AG08396 (cell line): ENCODE measurements at regions not wholly inside any gene's neighbourhood (a gene's known extent, or its start where the extent isn't known, plus 50 kb on each side); places are given as distances from the start of the nearest gene placed in this dataset.
"Not testable (repeated sequence)": the region's sequence is repeated elsewhere in the genome, so short reads cannot be mapped to it uniquely, and the experiment has no call there.

Experiments used
- DNase-seq: peaks from one replicate; pipeline ENCODE4 v3.0.0; 2012; ENCODE audit warnings: low spot score, mixed read lengths

DNA sequence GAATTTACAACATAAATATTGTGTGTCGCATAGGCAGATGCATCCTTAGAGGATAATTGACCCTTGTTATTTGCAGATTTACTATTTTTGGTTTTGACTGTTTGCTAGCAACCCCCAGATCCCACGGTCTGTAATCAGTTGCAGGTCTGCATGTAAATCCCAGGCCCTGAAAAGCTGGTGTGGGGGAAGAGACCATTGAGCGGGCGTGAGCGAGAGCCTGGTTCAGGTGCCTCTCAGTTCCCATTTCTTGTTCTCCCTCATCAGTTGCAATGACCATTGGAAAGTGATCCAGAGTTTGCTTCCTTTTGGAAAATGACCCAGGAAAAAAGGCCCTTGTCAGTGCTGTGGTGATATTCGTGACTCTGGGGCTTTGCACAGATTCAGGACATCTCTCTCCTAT, 238.9 kb downstream of the UACA start:
- no peak for DNase-seq

GRCh38 chr15:70523616-70524015, 239.7 kb downstream of the UACA start:
- no peak for DNase-seq

- no peak for DNase-seq
These were observed 240.2 kb downstream of the UACA start for GRCh38 chr15:70523192-70523591.

DNA sequence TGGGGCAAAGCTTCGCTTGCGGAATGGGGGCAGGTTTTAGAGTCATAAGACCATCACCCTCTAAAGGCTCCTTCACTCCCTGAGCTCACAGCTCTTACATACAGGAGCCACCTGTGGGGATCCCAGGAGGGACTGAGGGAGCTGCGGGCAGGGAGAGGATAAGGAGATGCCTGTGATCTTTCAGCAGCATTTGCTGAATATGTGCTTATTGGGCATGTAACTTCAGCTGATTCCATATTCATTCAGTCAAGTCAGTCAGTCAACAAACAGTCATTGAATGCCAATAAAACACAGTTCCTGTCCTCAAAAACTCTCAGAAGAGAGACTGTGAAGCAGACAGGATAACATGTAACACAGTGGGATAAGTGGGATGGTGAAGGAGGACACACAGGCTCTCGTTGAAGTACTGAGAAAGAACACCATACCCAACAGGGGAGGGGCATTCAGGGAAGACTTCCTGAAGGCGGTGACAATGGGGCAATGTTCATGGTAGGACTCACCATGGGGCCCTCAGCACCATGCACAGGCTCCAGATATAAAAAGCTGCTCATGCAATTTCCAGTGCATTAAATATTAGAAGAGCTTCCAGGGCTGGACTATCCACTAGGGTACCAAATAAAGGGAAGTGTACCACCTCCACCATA, 240.9 kb downstream of the UACA start:
- DNase-seq: no peak

GRCh38 chr15:70521576-70522322, 241.6 kb downstream of the UACA start:
- DNase-seq: no peak

GRCh38 chr15:70519616-70520015, 243.7 kb downstream of the UACA start:
- no peak for DNase-seq

GRCh38 chr15:70519004-70519365, 244.4 kb downstream of the UACA start:
- DNase-seq: no peak

GRCh38 chr15:70518201-70519003, 245.0 kb downstream of the UACA start:
- no peak for DNase-seq

DNA sequence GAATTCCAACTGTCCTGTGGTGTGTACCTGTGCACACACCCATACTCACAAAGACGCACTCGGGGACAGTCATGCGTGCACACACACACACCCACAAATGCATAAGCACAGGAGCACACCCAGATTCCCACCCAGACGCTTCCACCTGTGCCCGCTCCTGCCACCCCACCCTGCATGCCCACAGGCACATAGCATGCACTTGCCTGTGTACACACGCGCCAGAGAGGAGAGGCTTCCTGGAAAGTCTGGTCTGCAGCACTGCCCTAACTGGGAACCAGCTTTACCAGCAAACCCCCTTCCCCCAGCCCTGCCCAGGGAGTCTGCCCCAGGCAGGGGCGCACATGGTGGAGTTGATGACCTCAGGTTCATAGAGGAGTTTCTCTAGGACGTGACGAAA, 246.2 kb downstream of the UACA start:
- DNase-seq: no peak

GRCh38 chr15:70516408-70517193, 246.8 kb downstream of the UACA start:
- DNase-seq: no peak

- DNase-seq: no peak
These were observed 249.1 kb downstream of the UACA start for GRCh38 chr15:70514251-70514650.

DNA sequence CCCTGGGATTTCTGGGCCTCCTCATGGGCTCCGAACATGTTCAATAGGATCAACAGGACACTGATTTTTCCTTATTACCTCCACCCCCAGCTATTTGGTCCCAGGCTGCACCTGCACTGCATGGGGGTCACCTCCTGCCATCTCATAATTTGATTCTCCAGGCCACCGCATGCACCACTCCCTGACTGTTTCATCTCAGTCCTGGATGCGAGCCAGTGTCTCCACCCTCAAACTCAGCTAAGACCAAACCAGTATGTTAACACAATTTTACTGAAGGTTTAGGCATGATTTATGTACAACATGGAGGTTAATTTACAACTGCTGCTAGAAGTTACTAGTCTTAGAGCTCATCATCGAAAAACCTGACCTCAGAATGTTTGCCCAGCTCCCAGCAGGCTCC, 249.5 kb downstream of the UACA start:
- no peak for DNase-seq

- DNase-seq: peak; percentile 66
These were observed 250.5 kb downstream of the UACA start for GRCh38 chr15:70512772-70513362.

- DNase-seq: not testable (repeated sequence)
These were observed 251.3 kb downstream of the UACA start for GRCh38 chr15:70511972-70512587.

DNA sequence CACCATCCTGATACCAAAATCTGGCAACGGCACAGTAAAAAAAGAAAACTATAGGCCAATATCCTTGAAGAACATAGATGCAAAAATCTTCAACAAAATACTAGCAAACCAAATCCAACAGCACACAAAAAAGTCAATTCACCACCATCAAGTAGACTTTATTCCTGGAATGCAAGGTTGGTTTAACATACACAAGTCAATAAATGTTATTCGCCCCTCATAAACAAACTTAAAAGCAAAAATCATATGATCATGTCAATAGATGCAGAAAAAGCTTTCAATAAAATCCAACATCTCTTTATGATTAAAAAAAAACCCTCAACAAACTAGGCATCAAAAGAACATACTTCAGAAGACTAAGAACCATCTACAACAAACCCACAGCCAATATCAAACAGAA, 252.9 kb downstream of the UACA start:
- DNase-seq: no peak

- DNase-seq: no peak
These were observed 253.6 kb downstream of the UACA start for GRCh38 chr15:70509731-70510143.

DNA sequence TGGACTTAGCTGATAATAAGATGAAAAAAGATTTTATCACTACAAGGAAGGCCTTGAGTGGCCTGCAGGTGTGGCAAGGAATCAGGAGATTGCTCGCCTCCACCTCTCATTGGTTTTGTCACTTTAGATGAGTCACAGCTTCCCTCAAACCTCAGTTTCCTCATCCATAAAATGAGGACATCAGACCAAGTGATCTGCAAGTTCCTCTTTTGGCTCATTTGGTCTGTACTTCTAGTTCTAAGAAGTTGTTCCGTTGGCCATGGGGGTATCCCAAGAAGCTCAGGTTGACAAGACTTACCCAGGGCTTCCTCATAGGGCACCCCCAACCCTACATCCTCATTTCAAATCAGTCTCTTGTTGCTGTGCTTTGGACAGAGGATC, 254.1 kb downstream of the UACA start:
- DNase-seq: no peak

- peak; percentile 87 for DNase-seq
These were observed 254.6 kb downstream of the UACA start for GRCh38 chr15:70508561-70509281.

DNA sequence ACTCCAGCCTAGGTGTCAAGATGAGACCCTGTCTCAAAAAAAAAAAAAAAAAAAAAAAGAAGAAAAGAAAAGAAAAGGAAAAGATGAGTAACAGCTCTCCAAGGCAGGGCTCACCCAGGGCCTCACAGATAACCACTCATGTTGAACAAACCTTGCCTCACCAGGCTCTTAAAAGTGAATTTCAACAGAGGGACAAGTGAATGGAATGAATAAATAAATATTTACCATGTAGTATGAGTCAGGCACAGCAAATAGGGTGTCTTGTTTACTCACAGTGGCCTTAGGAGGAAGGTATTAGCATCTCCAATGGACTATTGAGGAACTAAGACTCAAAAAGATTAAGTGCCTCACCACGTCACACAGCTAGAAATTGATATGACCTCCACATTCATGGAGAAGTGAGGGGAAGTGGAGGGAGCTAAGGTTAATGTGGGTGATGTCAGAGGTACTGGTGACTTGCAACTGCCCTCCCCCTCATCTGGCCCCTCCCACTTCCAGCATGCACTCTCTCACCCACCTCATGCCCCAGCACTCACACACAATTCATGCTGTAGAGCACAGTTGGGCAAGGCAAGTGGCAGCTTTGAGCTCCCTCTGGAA, 255.5 kb downstream of the UACA start:
- DNase-seq: peak; percentile 39
